WTC11 (cell line): ENCODE measurements at regions not wholly inside any gene's neighbourhood (a gene's known extent, or its start where the extent isn't known, plus 50 kb on each side); places are given as distances from the start of the nearest gene placed in this dataset.

Source experiments
- ATAC-seq: fragments of 200-7000 bp; cut with Tn5 transposase; 2 replicates; pipeline ENCODE4 v1.10.0; 2021; ENCODE audit warnings: mild to moderate bottlenecking, moderate library complexity
- CTCF ChIA-PET: fragments of 300-600 bp; sonication (Branson Sonifier 250); formaldehyde crosslinking; loops from one replicate; lab custom pipeline; 2021; ENCODE audit warnings: antibody characterized with exemption; lab: Charles Lee
- POLR2A ChIA-PET: fragments of 350-600 bp; sonication (Branson Sonifier 250); formaldehyde crosslinking; loops from one replicate; lab custom pipeline; 2021; ENCODE audit warnings: antibody characterized with exemption; lab: Charles Lee
- DNase-seq: peaks from one replicate; pipeline ENCODE4 v3.0.0; 2021; ENCODE audit warnings: low spot score
- H3K27ac Mint-ChIP-seq: 2 replicates; pipeline ENCODE4 v1.8.0; 2021; ENCODE audit warnings: mixed read lengths
- H3K27me3 Mint-ChIP-seq: 2 replicates; pipeline ENCODE4 v1.8.0; 2021; ENCODE audit warnings: low read depth, mild to moderate bottlenecking, moderate library complexity, mixed read lengths
- H3K36me3 Mint-ChIP-seq: 2 replicates; pipeline ENCODE4 v1.8.0; 2021; ENCODE audit warnings: mixed read lengths
- H3K4me1 Mint-ChIP-seq: 2 replicates; pipeline ENCODE4 v1.8.0; 2022; ENCODE audit warnings: mixed read lengths
- H3K4me3 Mint-ChIP-seq: 2 replicates; pipeline ENCODE4 v1.8.0; 2021; ENCODE audit warnings: mild to moderate bottlenecking, moderate library complexity, mixed read lengths
- H3K9me3 Mint-ChIP-seq: 2 replicates; pipeline ENCODE4 v1.8.0; 2021; ENCODE audit warnings: mixed read lengths
- ATF1 ChIP-seq: sonication (generic); formaldehyde crosslinking; IDR thresholded peaks from 2 replicates; pipeline ENCODE4 v1.8.1; 2023; ENCODE audit warnings: mild to moderate bottlenecking, moderate library complexity, missing genetic modification reagents
- CREB1 ChIP-seq: sonication (generic); formaldehyde crosslinking; IDR thresholded peaks from 2 replicates; pipeline ENCODE4 v1.8.0; 2023; ENCODE audit warnings: mild to moderate bottlenecking, missing genetic modification reagents
- EMX1 ChIP-seq: fragments of 250-450 bp; sonication (Bioruptor Pico); IDR thresholded peaks from 2 replicates; pipeline ENCODE4 v1.8.0; 2021; ENCODE audit warnings: mild to moderate bottlenecking
- FOXK1 ChIP-seq: sonication (generic); formaldehyde crosslinking; IDR thresholded peaks from 2 replicates; pipeline ENCODE4 v1.8.0; 2022; ENCODE audit warnings: mild to moderate bottlenecking, moderate library complexity, missing genetic modification reagents
- GTF2I ChIP-seq: fragments of 250-450 bp; sonication (Bioruptor Pico); conservative IDR thresholded peaks from 2 replicates; pipeline ENCODE4 v1.4.0; 2021; ENCODE audit warnings: mild to moderate bottlenecking
- JAZF1 ChIP-seq: fragments of 250-450 bp; sonication (Bioruptor Pico); IDR thresholded peaks from 2 replicates; pipeline ENCODE4 v1.9.0; 2021; ENCODE audit warnings: moderate library complexity, mild to moderate bottlenecking, inconsistent platforms
- NFE2L1 ChIP-seq: sonication (generic); formaldehyde crosslinking; IDR thresholded peaks from 2 replicates; pipeline ENCODE4 v1.8.1; 2023; ENCODE audit warnings: missing genetic modification reagents
- OVOL2 ChIP-seq: fragments of 250-450 bp; sonication (Bioruptor Pico); IDR thresholded peaks from 2 replicates; pipeline ENCODE4 v1.9.0; 2021; ENCODE audit warnings: mild to moderate bottlenecking, borderline replicate concordance
- RORB ChIP-seq: fragments of 250-450 bp; sonication (Bioruptor Pico); IDR thresholded peaks from 2 replicates; pipeline ENCODE4 v1.9.0; 2021; ENCODE audit warnings: mild to moderate bottlenecking
- SMAD3 ChIP-seq: sonication (generic); formaldehyde crosslinking; IDR thresholded peaks from 2 replicates; pipeline ENCODE4 v1.8.0; 2022; ENCODE audit warnings: missing genetic modification reagents, mild to moderate bottlenecking, borderline replicate concordance
- SMAD4 ChIP-seq: sonication (generic); formaldehyde crosslinking; IDR thresholded peaks from 2 replicates; pipeline ENCODE4 v1.8.0; 2022; ENCODE audit warnings: mild to moderate bottlenecking, missing genetic modification reagents
- TEAD4 ChIP-seq: sonication (generic); formaldehyde crosslinking; IDR thresholded peaks from 2 replicates; pipeline ENCODE4 v1.8.0; 2022; ENCODE audit warnings: mild to moderate bottlenecking, missing genetic modification reagents
- ZBTB21 ChIP-seq: sonication (generic); formaldehyde crosslinking; IDR thresholded peaks from 2 replicates; pipeline ENCODE4 v1.8.1; 2023; ENCODE audit warnings: mild to moderate bottlenecking, missing genetic modification reagents, borderline replicate concordance
- ZNF671 ChIP-seq: fragments of 250-450 bp; sonication (Bioruptor Pico); IDR thresholded peaks from 2 replicates; pipeline ENCODE4 v1.8.0; 2021; ENCODE audit warnings: mild to moderate bottlenecking
- TF ChIP-seq, protein P1 (sequence below): sonication (generic); formaldehyde crosslinking; IDR thresholded peaks from 2 replicates; pipeline ENCODE4 v1.8.1; 2023; ENCODE audit warnings: mild to moderate bottlenecking, moderate library complexity, missing genetic modification reagents
- TF ChIP-seq, protein P2 (sequence below): sonication (generic); formaldehyde crosslinking; IDR thresholded peaks from 2 replicates; pipeline ENCODE4 v1.8.1; 2023; ENCODE audit warnings: mild to moderate bottlenecking, missing genetic modification reagents, moderate library complexity
- TF ChIP-seq, protein P3 (sequence below): sonication (generic); formaldehyde crosslinking; IDR thresholded peaks from 2 replicates; pipeline ENCODE4 v1.8.0; 2022; ENCODE audit warnings: mild to moderate bottlenecking, missing genetic modification reagents
- TF ChIP-seq, protein P4 (sequence below): fragments of 250-450 bp; sonication (Bioruptor Pico); IDR thresholded peaks from 2 replicates; pipeline ENCODE4 v2.1.2; 2022; ENCODE audit warnings: mild to moderate bottlenecking, moderate library complexity
- TF ChIP-seq, protein P5 (sequence below): fragments of 250-450 bp; sonication (Bioruptor Pico); IDR thresholded peaks from 2 replicates; pipeline ENCODE4 v1.8.0; 2021; ENCODE audit warnings: mild to moderate bottlenecking

DNA sequence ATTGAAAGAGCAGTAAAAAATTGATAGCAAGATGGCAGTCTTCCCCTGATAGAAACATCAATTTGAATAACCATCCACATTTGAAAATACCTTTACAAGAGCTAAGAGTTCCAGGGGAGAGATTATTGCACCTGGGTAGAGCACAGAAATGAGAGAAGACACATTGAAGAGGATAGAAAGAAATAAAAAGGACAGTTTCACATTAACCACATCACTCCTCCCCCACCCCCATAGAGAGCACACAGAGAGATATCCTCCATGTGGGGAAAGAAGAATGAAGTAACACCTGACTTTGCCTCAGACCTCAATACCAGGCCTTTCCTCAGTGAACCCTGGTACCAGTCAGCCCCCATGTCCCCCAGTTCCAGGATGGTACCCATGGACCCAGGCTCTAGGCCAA lies 486.7 kb downstream of the FAM181B start:
- Mint-ChIP-seq H3K4me3 (no peak overlapping the region), H3K27me3 (no peaks in the 10 kb centered on the region), H3K9me3 (peaks cover 3% of the 10 kb centered on the region), H3K4me1 (no peaks in the 10 kb centered on the region), H3K36me3 (no peaks in the 10 kb centered on the region), H3K27ac (no peak overlapping the region)
- no peak for ATAC-seq
- no peak for DNase-seq
- POLR2A ChIA-PET: no interaction called here
- TF ChIP-seq, protein P1, sequence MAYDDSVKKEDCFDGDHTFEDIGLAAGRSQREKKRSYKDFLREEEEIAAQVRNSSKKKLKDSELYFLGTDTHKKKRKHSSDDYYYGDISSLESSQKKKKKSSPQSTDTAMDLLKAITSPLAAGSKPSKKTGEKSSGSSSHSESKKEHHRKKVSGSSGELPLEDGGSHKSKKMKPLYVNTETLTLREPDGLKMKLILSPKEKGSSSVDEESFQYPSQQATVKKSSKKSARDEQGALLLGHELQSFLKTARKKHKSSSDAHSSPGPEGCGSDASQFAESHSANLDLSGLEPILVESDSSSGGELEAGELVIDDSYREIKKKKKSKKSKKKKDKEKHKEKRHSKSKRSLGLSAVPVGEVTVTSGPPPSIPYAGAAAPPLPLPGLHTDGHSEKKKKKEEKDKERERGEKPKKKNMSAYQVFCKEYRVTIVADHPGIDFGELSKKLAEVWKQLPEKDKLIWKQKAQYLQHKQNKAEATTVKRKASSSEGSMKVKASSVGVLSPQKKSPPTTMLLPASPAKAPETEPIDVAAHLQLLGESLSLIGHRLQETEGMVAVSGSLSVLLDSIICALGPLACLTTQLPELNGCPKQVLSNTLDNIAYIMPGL (CRISPR knock-in tag): no peak
- no peak for TF ChIP-seq ZBTB21
- no peak for TF ChIP-seq EMX1 (CRISPR knock-in tag)
- TF ChIP-seq, protein P2, sequence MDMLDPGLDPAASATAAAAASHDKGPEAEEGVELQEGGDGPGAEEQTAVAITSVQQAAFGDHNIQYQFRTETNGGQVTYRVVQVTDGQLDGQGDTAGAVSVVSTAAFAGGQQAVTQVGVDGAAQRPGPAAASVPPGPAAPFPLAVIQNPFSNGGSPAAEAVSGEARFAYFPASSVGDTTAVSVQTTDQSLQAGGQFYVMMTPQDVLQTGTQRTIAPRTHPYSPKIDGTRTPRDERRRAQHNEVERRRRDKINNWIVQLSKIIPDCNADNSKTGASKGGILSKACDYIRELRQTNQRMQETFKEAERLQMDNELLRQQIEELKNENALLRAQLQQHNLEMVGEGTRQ: no peak
- CTCF ChIA-PET: no interaction called here

DNA sequence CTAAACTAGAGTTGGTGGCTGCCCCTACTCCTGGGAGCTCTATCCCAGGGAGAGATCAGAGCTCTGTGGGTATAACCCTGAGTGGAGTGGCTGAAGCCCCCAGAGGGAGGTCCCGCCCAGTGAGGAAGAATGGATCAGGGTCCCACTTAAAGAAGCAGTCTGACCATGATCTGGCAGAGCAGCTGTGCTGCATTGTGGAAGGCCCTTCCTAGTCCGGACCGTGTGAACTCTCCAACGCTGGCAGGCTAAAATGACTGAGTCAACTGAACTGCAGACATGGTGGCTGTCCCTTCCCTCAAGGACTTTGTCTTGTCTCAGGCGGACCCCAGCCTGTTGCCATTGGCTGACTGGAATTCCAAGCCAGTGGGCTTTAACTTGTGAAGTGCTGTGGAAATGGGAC lies 494.2 kb downstream of the FAM181B start:
- POLR2A ChIA-PET: no interaction called here
- no peaks in the 10 kb centered on the region for H3K27me3 Mint-ChIP-seq
- ATAC-seq (no peak), DNase-seq (no peak)
- H3K36me3 Mint-ChIP-seq: no peaks in the 10 kb centered on the region
- peaks cover 19% of the 10 kb centered on the region for H3K9me3 Mint-ChIP-seq
- TF ChIP-seq OVOL2 (CRISPR knock-in tag) (no peak), FOXK1 (CRISPR knock-in tag) (no peak)
- H3K4me3 Mint-ChIP-seq: no peak overlapping the region
- CTCF ChIA-PET: no interaction called here
- no peak overlapping the region for H3K27ac Mint-ChIP-seq
- no peaks in the 10 kb centered on the region for H3K4me1 Mint-ChIP-seq

DNA sequence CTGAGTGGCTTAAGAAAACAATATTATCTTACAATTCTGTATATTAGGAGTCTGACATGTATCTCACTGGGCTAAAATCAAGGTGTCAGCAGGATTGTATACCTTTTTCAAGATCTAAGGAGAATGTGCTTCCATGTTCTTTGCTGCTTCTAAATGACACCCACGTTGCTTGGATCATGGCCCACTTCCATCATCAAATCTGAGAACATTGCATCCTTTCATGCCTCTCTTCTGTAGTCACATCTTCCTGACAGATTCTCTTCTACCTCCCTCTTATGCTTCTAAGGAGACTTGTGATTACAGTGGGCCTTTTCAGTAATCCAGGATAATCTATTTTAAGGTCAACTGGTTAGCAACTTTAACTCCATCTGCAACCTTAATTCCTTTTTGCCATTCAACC lies 499.4 kb downstream of the FAM181B start:
- TF ChIP-seq RORB: no peak
- TF ChIP-seq, protein P3, sequence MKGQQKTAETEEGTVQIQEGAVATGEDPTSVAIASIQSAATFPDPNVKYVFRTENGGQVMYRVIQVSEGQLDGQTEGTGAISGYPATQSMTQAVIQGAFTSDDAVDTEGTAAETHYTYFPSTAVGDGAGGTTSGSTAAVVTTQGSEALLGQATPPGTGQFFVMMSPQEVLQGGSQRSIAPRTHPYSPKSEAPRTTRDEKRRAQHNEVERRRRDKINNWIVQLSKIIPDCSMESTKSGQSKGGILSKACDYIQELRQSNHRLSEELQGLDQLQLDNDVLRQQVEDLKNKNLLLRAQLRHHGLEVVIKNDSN (CRISPR knock-in tag): no peak
- no peak for TF ChIP-seq JAZF1
- no peak for TF ChIP-seq NFE2L1 (CRISPR knock-in tag)
- no peak for TF ChIP-seq GTF2I (CRISPR knock-in tag)
- TF ChIP-seq, protein P4, sequence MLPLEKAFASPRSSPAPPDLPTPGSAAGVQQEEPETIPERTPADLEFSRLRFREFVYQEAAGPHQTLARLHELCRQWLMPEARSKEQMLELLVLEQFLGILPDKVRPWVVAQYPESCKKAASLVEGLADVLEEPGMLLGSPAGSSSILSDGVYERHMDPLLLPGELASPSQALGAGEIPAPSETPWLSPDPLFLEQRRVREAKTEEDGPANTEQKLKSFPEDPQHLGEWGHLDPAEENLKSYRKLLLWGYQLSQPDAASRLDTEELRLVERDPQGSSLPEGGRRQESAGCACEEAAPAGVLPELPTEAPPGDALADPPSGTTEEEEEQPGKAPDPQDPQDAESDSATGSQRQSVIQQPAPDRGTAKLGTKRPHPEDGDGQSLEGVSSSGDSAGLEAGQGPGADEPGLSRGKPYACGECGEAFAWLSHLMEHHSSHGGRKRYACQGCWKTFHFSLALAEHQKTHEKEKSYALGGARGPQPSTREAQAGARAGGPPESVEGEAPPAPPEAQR: no peak
- TF ChIP-seq SMAD4 (CRISPR knock-in tag): no peak
- TF ChIP-seq ATF1 (CRISPR knock-in tag): no peak
- TF ChIP-seq TEAD4 (CRISPR knock-in tag): no peak
- TF ChIP-seq CREB1 (CRISPR knock-in tag): no peak
- TF ChIP-seq, protein P2: no peak
- no peak for TF ChIP-seq SMAD3 (CRISPR knock-in tag)
- TF ChIP-seq, protein P5, sequence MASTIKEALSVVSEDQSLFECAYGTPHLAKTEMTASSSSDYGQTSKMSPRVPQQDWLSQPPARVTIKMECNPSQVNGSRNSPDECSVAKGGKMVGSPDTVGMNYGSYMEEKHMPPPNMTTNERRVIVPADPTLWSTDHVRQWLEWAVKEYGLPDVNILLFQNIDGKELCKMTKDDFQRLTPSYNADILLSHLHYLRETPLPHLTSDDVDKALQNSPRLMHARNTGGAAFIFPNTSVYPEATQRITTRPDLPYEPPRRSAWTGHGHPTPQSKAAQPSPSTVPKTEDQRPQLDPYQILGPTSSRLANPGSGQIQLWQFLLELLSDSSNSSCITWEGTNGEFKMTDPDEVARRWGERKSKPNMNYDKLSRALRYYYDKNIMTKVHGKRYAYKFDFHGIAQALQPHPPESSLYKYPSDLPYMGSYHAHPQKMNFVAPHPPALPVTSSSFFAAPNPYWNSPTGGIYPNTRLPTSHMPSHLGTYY (CRISPR knock-in tag): no peak
- no peak for TF ChIP-seq ZNF671 (CRISPR knock-in tag)
- no peak overlapping the region for H3K27ac Mint-ChIP-seq
- no peaks in the 10 kb centered on the region for H3K36me3 Mint-ChIP-seq
- no peak overlapping the region for H3K4me3 Mint-ChIP-seq
- H3K9me3 Mint-ChIP-seq: peaks cover 15% of the 10 kb centered on the region
- H3K4me1 Mint-ChIP-seq: peaks cover 3% of the 10 kb centered on the region; the same call in 1 of the 2 replicates
- ChIA-PET POLR2A (no interaction called here), CTCF (interaction anchor here (1.2 kb wide), 1 partner anchor 461 kb away, joined by 4 read pairs; no protein-coding TSS in a partner anchor)
- ATAC-seq (no peak), DNase-seq (no peak)
- no peaks in the 10 kb centered on the region for H3K27me3 Mint-ChIP-seq
